Putamen (tissue), 1 donor: ENCODE measurements at regions not wholly inside any gene's neighbourhood (a gene's known extent, or its start where the extent isn't known, plus 50 kb on each side); places are given as distances from the start of the nearest gene placed in this dataset.
"Not testable (repeated sequence)": the region's sequence is repeated elsewhere in the genome, so short reads cannot be mapped to it uniquely, and the experiment has no call there.

Experiments
- DNase-seq: peaks from one replicate; pipeline ENCODE4 v3.0.0-alpha.2; 2016; ENCODE audit warnings: low spot score

GRCh38 chr12:17358835-17359234 lies 731.2 kb downstream of the RERGL start:
- DNase-seq, result no peak

GRCh38 chr12:17357396-17357795 lies 732.6 kb downstream of the RERGL start:
- DNase-seq, result no peak

- DNase-seq, result no peak
Observed at GRCh38 chr12:17352164-17352563, 737.8 kb downstream of the RERGL start.

GRCh38 chr12:17348311-17348710 lies 741.7 kb downstream of the RERGL start:
- DNase-seq, result no peak

GRCh38 chr12:17344649-17345048 lies 738.7 kb upstream of the LMO3 start:
- no peak for DNase-seq

- no peak for DNase-seq
Observed at GRCh38 chr12:17342381-17342961, 736.5 kb upstream of the LMO3 start.

GRCh38 chr12:17335487-17335886 lies 729.5 kb upstream of the LMO3 start:
- no peak for DNase-seq

- DNase-seq, result no peak
Observed at GRCh38 chr12:17334784-17335183, 728.8 kb upstream of the LMO3 start.

- peak; percentile 78 for DNase-seq
Observed at GRCh38 chr12:17333287-17333686, 727.3 kb upstream of the LMO3 start.

GRCh38 chr12:17326649-17327048 lies 720.7 kb upstream of the LMO3 start:
- DNase-seq, result no peak

- DNase-seq, result no peak
Observed at GRCh38 chr12:17322090-17322489, 716.1 kb upstream of the LMO3 start.

GRCh38 chr12:17304503-17305347 lies 698.8 kb upstream of the LMO3 start:
- no peak for DNase-seq

GRCh38 chr12:17302001-17302400 lies 696.0 kb upstream of the LMO3 start:
- no peak for DNase-seq

GRCh38 chr12:17301544-17301943 lies 695.6 kb upstream of the LMO3 start:
- DNase-seq, result no peak

GRCh38 chr12:17296882-17297281 lies 690.9 kb upstream of the LMO3 start:
- DNase-seq, result no peak

- DNase-seq, result no peak
Observed at GRCh38 chr12:17286874-17287273, 680.9 kb upstream of the LMO3 start.

GRCh38 chr12:17284873-17285272 lies 678.9 kb upstream of the LMO3 start:
- DNase-seq, result no peak

- no peak for DNase-seq
Observed at GRCh38 chr12:17283563-17283962, 677.6 kb upstream of the LMO3 start.

GRCh38 chr12:17282169-17282568 lies 676.2 kb upstream of the LMO3 start:
- not testable (repeated sequence) for DNase-seq

GRCh38 chr12:17278946-17279345 lies 673.0 kb upstream of the LMO3 start:
- no peak for DNase-seq

GRCh38 chr12:17276196-17276595 lies 670.2 kb upstream of the LMO3 start:
- peak; percentile 47 for DNase-seq

GRCh38 chr12:17266856-17267255 lies 660.9 kb upstream of the LMO3 start:
- no peak for DNase-seq

GRCh38 chr12:17264603-17265002 lies 658.6 kb upstream of the LMO3 start:
- no peak for DNase-seq

- DNase-seq, result no peak
Observed at GRCh38 chr12:17239874-17240273, 633.9 kb upstream of the LMO3 start.
